HG03097 (cell line): ENCODE measurements at regions not wholly inside any gene's neighbourhood (a gene's known extent, or its start where the extent isn't known, plus 50 kb on each side); places are given as distances from the start of the nearest gene placed in this dataset.
"Not testable (repeated sequence)": the region's sequence is repeated elsewhere in the genome, so short reads cannot be mapped to it uniquely, and the experiment has no call there.

Source experiments
- ATAC-seq: cut with Tn5 transposase; IDR thresholded peaks from one replicate; pipeline ENCODE4 v1.9.1; 2021; ENCODE audit not compliant: unreplicated experiment, low FRiP score

- ATAC-seq = no peak
Observed at GRCh38 chr12:9319044-9319841, 111.0 kb upstream of the PZP start.

GRCh38 chr12:9313479-9313878, 105.3 kb upstream of the PZP start:
- ATAC-seq = not testable (repeated sequence)

- ATAC-seq = not testable (repeated sequence)
Observed at GRCh38 chr12:9312406-9313392, 104.5 kb upstream of the PZP start.

GRCh38 chr12:9311454-9311853, 103.3 kb upstream of the PZP start:
- ATAC-seq = not testable (repeated sequence)

- ATAC-seq = not testable (repeated sequence)
Observed at GRCh38 chr12:9310645-9311044, 102.5 kb upstream of the PZP start.

- not testable (repeated sequence) for ATAC-seq
Observed at GRCh38 chr12:9309749-9310148, 101.6 kb upstream of the PZP start.

- not testable (repeated sequence) for ATAC-seq
Observed at GRCh38 chr12:9308745-9309144, 100.5 kb upstream of the PZP start.

GRCh38 chr12:9308163-9308562, 100.0 kb upstream of the PZP start:
- not testable (repeated sequence) for ATAC-seq

- not testable (repeated sequence) for ATAC-seq
Observed at GRCh38 chr12:9307255-9307654, 99.1 kb upstream of the PZP start.

GRCh38 chr12:9306004-9306403, 97.8 kb upstream of the PZP start:
- not testable (repeated sequence) for ATAC-seq

GRCh38 chr12:9304540-9304939, 96.3 kb upstream of the PZP start:
- not testable (repeated sequence) for ATAC-seq

- not testable (repeated sequence) for ATAC-seq
Observed at GRCh38 chr12:9295872-9296271, 87.7 kb upstream of the PZP start.

- not testable (repeated sequence) for ATAC-seq
Observed at GRCh38 chr12:9294072-9294620, 86.0 kb upstream of the PZP start.

GRCh38 chr12:9293391-9293790, 85.2 kb upstream of the PZP start:
- ATAC-seq = not testable (repeated sequence)

- not testable (repeated sequence) for ATAC-seq
Observed at GRCh38 chr12:9289984-9290383, 81.8 kb upstream of the PZP start.

- not testable (repeated sequence) for ATAC-seq
Observed at GRCh38 chr12:9284724-9285123, 76.5 kb upstream of the PZP start.

- not testable (repeated sequence) for ATAC-seq
Observed at GRCh38 chr12:9284197-9284596, 76.0 kb upstream of the PZP start.

GRCh38 chr12:9283346-9284095, 75.3 kb upstream of the PZP start:
- ATAC-seq = not testable (repeated sequence)

- ATAC-seq = no peak
Observed at GRCh38 chr12:9276990-9277389, 68.8 kb upstream of the PZP start.

- ATAC-seq = no peak
Observed at GRCh38 chr12:9273276-9273675, 65.1 kb upstream of the PZP start.
